ENCODE measurements at regions not wholly inside any gene's neighbourhood (a gene's known extent, or its start where the extent isn't known, plus 50 kb on each side); places are given as distances from the start of the nearest gene placed in this dataset.
"Not testable (repeated sequence)": the region's sequence is repeated elsewhere in the genome, so short reads cannot be mapped to it uniquely, and the experiment has no call there.

DNA sequence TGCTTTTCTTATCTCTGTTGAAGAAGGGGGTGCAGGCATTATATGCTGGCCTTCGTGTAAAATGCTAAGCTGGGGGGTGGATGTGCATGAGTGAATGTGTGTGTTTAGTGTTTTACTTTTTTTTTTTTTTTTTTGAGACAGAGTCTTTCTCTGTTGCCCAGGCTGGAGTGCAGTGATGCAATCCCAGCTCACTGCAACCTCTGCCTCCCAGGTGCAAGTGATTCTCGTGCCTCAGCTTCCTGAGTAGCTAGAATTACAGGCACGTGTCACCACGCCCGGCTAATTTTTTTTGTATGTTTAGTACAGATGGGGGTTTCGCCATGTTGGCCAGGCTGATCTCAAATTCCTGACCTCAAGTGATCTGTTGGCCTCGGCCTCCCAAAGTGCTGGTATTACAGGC is 55.8 kb upstream of the SCAF4 start:
- not testable (repeated sequence) for TF ChIP-seq POLR2A (IDR thresholded peaks at IDR 0.05)
- TF ChIP-seq, protein P1, sequence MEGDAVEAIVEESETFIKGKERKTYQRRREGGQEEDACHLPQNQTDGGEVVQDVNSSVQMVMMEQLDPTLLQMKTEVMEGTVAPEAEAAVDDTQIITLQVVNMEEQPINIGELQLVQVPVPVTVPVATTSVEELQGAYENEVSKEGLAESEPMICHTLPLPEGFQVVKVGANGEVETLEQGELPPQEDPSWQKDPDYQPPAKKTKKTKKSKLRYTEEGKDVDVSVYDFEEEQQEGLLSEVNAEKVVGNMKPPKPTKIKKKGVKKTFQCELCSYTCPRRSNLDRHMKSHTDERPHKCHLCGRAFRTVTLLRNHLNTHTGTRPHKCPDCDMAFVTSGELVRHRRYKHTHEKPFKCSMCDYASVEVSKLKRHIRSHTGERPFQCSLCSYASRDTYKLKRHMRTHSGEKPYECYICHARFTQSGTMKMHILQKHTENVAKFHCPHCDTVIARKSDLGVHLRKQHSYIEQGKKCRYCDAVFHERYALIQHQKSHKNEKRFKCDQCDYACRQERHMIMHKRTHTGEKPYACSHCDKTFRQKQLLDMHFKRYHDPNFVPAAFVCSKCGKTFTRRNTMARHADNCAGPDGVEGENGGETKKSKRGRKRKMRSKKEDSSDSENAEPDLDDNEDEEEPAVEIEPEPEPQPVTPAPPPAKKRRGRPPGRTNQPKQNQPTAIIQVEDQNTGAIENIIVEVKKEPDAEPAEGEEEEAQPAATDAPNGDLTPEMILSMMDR (IDR thresholded peaks at IDR 0.05) = not testable (repeated sequence)

Data from Peyer's patch (tissue), 4 donors.